Colonic mucosa (tissue), 4 donors: ENCODE measurements at regions not wholly inside any gene's neighbourhood (a gene's known extent, or its start where the extent isn't known, plus 50 kb on each side); places are given as distances from the start of the nearest gene placed in this dataset.

ENCODE experiments used
- DNase-seq: peaks from one replicate; pipeline ENCODE4 v3.0.0-alpha.2; 2020
- H3K27ac ChIP-seq: fragments of 200-600 bp; one replicate; pipeline ENCODE4 v1.8.0; 2021
- H3K27me3 ChIP-seq: fragments of 200-600 bp; one replicate; pipeline ENCODE4 v1.8.0; 2021
- H3K36me3 ChIP-seq: fragments of 200-600 bp; one replicate; pipeline ENCODE4 v1.8.0; 2021
- H3K4me1 ChIP-seq: fragments of 200-600 bp; one replicate; pipeline ENCODE4 v1.8.0; 2021; ENCODE audit warnings: mild to moderate bottlenecking
- H3K4me3 ChIP-seq: fragments of 200-600 bp; one replicate; pipeline ENCODE4 v1.8.0; 2021
- H3K9ac ChIP-seq, 2 donors: one replicate each; pipeline ENCODE4 v1.7.0; 2013; ENCODE audit warnings: control low read depth in 2 of 2, low read depth in 2 of 2, low read length in 2 of 2
- H3K9me3 ChIP-seq: fragments of 200-600 bp; one replicate; pipeline ENCODE4 v1.8.0; 2021
- CTCF ChIP-seq: fragments of 200-600 bp; IDR thresholded peaks from one replicate; pipeline ENCODE4 v1.8.0; 2022; ENCODE audit warnings: antibody characterized with exemption, mild to moderate bottlenecking
- intact Hi-C: fragments of 100-400 bp; cut with DNase I; formaldehyde crosslinking; loops from one replicate; pipeline ENCODE4 v1.14.1; 2022
- donor health status: healthy.
- donor health status: DM: no; HTN: no; CAD: no.
- donor health status: DM: no; HTN: no; CAD: no.

DNA sequence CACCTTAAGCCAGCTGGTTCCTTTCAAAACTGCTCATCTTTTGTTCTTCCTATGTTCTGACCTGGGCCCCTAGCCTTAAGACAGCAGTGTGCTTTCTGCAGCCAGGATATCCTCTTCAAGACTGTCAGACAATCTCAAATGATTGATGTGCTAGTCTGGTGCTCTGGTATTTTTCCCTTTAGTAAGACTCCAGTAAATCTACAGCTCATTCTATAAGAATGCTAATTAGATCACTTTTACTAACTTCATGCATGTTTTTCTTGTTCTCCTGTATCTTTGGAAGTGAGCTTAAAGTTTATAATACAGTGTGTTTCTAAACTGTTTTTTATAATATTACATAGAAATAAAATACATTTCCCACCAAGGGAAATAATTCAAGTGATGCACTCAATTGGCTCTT lies 220.9 kb upstream of the NANOGP8 start:
- H3K27me3 ChIP-seq, result no peaks in the 10 kb centered on the region
- no peak for DNase-seq
- TF ChIP-seq CTCF, result no peak
- no peaks in the 10 kb centered on the region for H3K9me3 ChIP-seq
- intact Hi-C loops, result no loop called here
- no peaks in the 10 kb centered on the region for H3K36me3 ChIP-seq
- peak overlapping the region; percentile 81 for H3K27ac ChIP-seq
- peak overlapping the region in 1 of 2 donors; percentile 57 for H3K9ac ChIP-seq
- H3K4me1 ChIP-seq, result peaks cover 4% of the 10 kb centered on the region
- H3K4me3 ChIP-seq, result no peak overlapping the region

DNA sequence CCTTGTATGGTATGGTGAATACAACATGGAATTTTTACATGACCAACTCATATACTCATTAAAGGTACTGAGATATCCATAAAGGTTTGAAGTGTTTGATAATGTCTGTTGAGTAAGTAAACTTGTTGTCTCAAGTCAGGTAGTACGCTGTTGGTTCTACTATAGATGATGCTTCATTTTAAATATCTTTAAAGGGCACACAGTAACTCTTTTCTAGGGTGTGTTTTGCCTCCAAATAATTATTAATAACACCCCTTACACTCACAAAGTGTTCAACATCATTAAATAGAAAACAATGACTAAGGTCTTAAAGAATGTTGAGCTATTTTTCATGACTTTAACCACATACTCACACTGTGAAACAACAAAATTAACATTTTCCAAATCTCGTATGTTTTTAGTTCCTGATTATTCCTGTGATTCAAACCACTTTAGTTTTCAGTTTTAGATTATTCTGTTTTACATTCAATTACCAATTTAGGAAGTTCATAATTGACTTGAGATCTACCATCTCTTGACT lies 220.0 kb upstream of the NANOGP8 start:
- no peaks in the 10 kb centered on the region for H3K36me3 ChIP-seq
- H3K4me1 ChIP-seq, result peaks cover 4% of the 10 kb centered on the region
- DNase-seq, result no peak
- H3K9ac ChIP-seq, result no peak overlapping the region
- no peaks in the 10 kb centered on the region for H3K9me3 ChIP-seq
- TF ChIP-seq CTCF, result no peak
- no peaks in the 10 kb centered on the region for H3K27me3 ChIP-seq
- H3K4me3 ChIP-seq, result no peak overlapping the region
- intact Hi-C loops, result no loop called here
- H3K27ac ChIP-seq, result no peak overlapping the region

- Histone ChIP-seq H3K36me3 (no peaks in the 10 kb centered on the region), H3K4me1 (peaks cover 4% of the 10 kb centered on the region), H3K4me3 (no peak overlapping the region), H3K9ac (no peak overlapping the region), H3K9me3 (no peaks in the 10 kb centered on the region), H3K27ac (no peak overlapping the region), H3K27me3 (no peaks in the 10 kb centered on the region)
- intact Hi-C loops, result no loop called here
- DNase-seq, result no peak
- TF ChIP-seq CTCF, result no peak
Measured at GRCh38 chr15:35304389-35304788, 219.3 kb upstream of the NANOGP8 start.

DNA sequence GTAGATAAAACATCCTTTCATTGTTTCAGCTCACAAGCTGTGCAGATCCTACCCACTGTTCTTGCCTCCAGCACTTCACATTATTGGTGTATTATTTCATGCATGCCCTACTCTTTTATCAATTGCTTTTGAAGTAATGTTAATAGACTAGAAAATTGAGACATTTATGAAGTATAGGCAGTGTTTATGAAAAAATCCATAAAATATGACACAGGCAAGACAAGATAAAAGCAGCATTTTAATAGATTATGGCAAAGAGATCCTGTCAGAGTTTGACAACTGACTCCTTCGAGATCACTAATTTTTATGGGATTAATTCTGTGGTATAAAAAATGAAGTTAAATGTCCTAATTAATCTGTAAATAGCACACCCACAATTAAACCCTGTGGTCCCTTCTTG lies 217.2 kb upstream of the NANOGP8 start:
- Histone ChIP-seq H3K4me3 (no peak overlapping the region), H3K9me3 (no peaks in the 10 kb centered on the region), H3K27ac (no peak overlapping the region), H3K27me3 (no peaks in the 10 kb centered on the region), H3K4me1 (peaks cover 4% of the 10 kb centered on the region), H3K9ac (no peak overlapping the region), H3K36me3 (no peaks in the 10 kb centered on the region)
- intact Hi-C loops, result no loop called here
- no peak for TF ChIP-seq CTCF
- no peak for DNase-seq

GRCh38 chr15:35301088-35301487 lies 216.0 kb upstream of the NANOGP8 start:
- DNase-seq, result no peak
- Histone ChIP-seq H3K27me3 (no peaks in the 10 kb centered on the region), H3K4me1 (peaks cover 3% of the 10 kb centered on the region), H3K27ac (no peak overlapping the region), H3K36me3 (no peaks in the 10 kb centered on the region), H3K9me3 (no peaks in the 10 kb centered on the region), H3K9ac (no peak overlapping the region), H3K4me3 (no peak overlapping the region)
- no peak for TF ChIP-seq CTCF
- intact Hi-C loops, result no loop called here
